OCI-LY7 (cell line): ENCODE measurements at regions not wholly inside any gene's neighbourhood (a gene's known extent, or its start where the extent isn't known, plus 50 kb on each side); places are given as distances from the start of the nearest gene placed in this dataset.

Experiments used
- BruUV-seq: library from RNA; stranded (reverse); fragments of 400-500 nt; replicated peaks from 2 replicates; lab custom pipeline; 2021; lab: Mats Ljungman, UMichigan
- CTCF ChIA-PET: fragments of 300-600 bp; sonication (Branson Sonifier 250); formaldehyde crosslinking; loops from one replicate; lab custom pipeline; 2022; ENCODE audit warnings: antibody characterized with exemption; ENCODE audit not compliant: unreplicated experiment; lab: Charles Lee
- POLR2A ChIA-PET: fragments of 300-600 bp; sonication (Branson Sonifier 250); formaldehyde crosslinking; loops from one replicate; lab custom pipeline; 2022; ENCODE audit warnings: antibody characterized with exemption; lab: Charles Lee
- DNase-seq: peaks from one replicate; pipeline ENCODE4 v3.0.0-alpha.2; 2015; ENCODE audit warnings: low spot score
- H2AFZ ChIP-seq: fragments of 200-600 bp; sonication (generic), shearing (Covaris generic); 2 replicates; pipeline ENCODE4 v1.6.1; 2014; ENCODE audit warnings: mild to moderate bottlenecking, antibody characterized with exemption, low read length, moderate library complexity
- H3K27ac ChIP-seq: fragments of 200-600 bp; sonication (generic); 2 replicates; pipeline ENCODE4 v1.5.1; 2014; ENCODE audit warnings: mixed run types, low read depth, mild to moderate bottlenecking, moderate library complexity, low read length, inconsistent platforms; ENCODE audit not compliant: poor library complexity, severe bottlenecking
- H3K36me3 ChIP-seq: fragments of 200-600 bp; sonication (generic); 2 replicates; pipeline ENCODE4 v1.6.1; 2014; ENCODE audit warnings: mild to moderate bottlenecking, antibody characterized with exemption, low read length, moderate library complexity, mixed read lengths; ENCODE audit not compliant: insufficient read depth
- H3K4me1 ChIP-seq: fragments of 200-600 bp; sonication (generic); 2 replicates; pipeline ENCODE4 v1.5.1; 2014; ENCODE audit warnings: mild to moderate bottlenecking, low read length; ENCODE audit not compliant: insufficient read depth, poor library complexity, severe bottlenecking
- H3K4me2 ChIP-seq: fragments of 200-600 bp; sonication (generic); 2 replicates; pipeline ENCODE4 v1.6.1; 2014; ENCODE audit warnings: mild to moderate bottlenecking, low read length
- H3K4me3 ChIP-seq: fragments of 200-600 bp; sonication (generic); 2 replicates; pipeline ENCODE4 v1.5.1; 2014; ENCODE audit warnings: mild to moderate bottlenecking, low read depth, low read length; ENCODE audit not compliant: poor library complexity, severe bottlenecking
- H3K79me2 ChIP-seq: fragments of 200-600 bp; sonication (generic); 2 replicates; pipeline ENCODE4 v1.6.1; 2016; ENCODE audit warnings: low read depth, mild to moderate bottlenecking, low read length, moderate library complexity, mixed read lengths; ENCODE audit not compliant: insufficient read depth
- H3K9me2 ChIP-seq: fragments of 200-600 bp; sonication (generic); 2 replicates; pipeline ENCODE4 v1.6.1; 2016; ENCODE audit warnings: mild to moderate bottlenecking, low read length, mixed read lengths; ENCODE audit not compliant: insufficient read depth
- H3K9me3 ChIP-seq: fragments of 200-600 bp; sonication (generic); 2 replicates; pipeline ENCODE4 v1.6.1; 2014; ENCODE audit warnings: mild to moderate bottlenecking, mixed run types, low read length, mixed read lengths
- H4K20me1 ChIP-seq: fragments of 200-600 bp; sonication (generic); 2 replicates; pipeline ENCODE4 v1.6.1; 2014; ENCODE audit warnings: mild to moderate bottlenecking, antibody characterized with exemption, low read length, moderate library complexity, mixed read lengths; ENCODE audit not compliant: insufficient read depth
- EZH2phosphoT487 ChIP-seq: fragments of 200-600 bp; sonication (generic); IDR thresholded peaks from 2 replicates; pipeline ENCODE4 v1.6.1; 2018; ENCODE audit warnings: low read depth, borderline replicate concordance, mild to moderate bottlenecking, mixed run types, antibody characterized with exemption, low read length, moderate library complexity, mixed read lengths
- intact Hi-C: fragments of 100-400 bp; cut with micrococcal nuclease; formaldehyde crosslinking; loops from one replicate; pipeline ENCODE4 v1.10.0; 2022; ENCODE audit not compliant: unreplicated experiment
- TF ChIP-seq, protein P1 (sequence below): fragments of 200-600 bp; sonication (generic); conservative IDR thresholded peaks from 2 replicates; pipeline ENCODE4 v1.5.1; 2014; ENCODE audit warnings: mild to moderate bottlenecking, antibody characterized with exemption, low read length, moderate library complexity, mixed read lengths

DNA sequence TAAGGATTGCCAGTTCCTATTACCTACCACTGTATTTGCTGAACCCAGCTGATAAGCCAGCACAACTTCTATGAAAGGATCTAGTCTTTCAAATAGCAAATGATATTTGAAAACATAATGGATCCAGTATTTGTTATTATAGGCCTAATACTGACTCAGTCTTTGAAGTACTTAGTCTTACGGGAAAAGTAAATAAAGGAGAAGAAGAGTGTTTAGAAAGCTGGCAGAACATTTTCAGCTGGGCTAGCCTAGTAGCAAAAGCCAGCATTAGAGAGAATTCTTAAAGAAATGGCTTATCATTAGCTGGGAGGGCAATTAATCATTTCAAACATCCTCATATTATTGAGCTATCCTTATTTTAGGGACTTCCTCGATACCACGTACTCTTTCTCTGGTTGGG, 101.4 kb upstream of the GOLIM4 start:
- no peaks in the 10 kb centered on the region for H3K9me2 ChIP-seq
- no peak overlapping the region for H2AFZ ChIP-seq
- ChIA-PET POLR2A (interaction anchor here (1.0 kb wide), 1 partner anchor 9 kb away, joined by 3 read pairs; no protein-coding TSS in a partner anchor), CTCF (interaction anchor here (0.5 to 0.6 kb wide), 2 partner anchors 9 to 651 kb away, joined by 3 read pairs; no protein-coding TSS in a partner anchor)
- intact Hi-C loops, result no loop called here
- BruUV-seq, result no TSS peak
- no peak overlapping the region for H3K4me3 ChIP-seq
- TF ChIP-seq, protein P1, sequence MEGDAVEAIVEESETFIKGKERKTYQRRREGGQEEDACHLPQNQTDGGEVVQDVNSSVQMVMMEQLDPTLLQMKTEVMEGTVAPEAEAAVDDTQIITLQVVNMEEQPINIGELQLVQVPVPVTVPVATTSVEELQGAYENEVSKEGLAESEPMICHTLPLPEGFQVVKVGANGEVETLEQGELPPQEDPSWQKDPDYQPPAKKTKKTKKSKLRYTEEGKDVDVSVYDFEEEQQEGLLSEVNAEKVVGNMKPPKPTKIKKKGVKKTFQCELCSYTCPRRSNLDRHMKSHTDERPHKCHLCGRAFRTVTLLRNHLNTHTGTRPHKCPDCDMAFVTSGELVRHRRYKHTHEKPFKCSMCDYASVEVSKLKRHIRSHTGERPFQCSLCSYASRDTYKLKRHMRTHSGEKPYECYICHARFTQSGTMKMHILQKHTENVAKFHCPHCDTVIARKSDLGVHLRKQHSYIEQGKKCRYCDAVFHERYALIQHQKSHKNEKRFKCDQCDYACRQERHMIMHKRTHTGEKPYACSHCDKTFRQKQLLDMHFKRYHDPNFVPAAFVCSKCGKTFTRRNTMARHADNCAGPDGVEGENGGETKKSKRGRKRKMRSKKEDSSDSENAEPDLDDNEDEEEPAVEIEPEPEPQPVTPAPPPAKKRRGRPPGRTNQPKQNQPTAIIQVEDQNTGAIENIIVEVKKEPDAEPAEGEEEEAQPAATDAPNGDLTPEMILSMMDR, result no peak
- TF ChIP-seq EZH2phosphoT487, result no peak
- H3K9me3 ChIP-seq, result no peaks in the 10 kb centered on the region
- no peaks in the 10 kb centered on the region for H3K36me3 ChIP-seq
- no peak overlapping the region for H3K4me2 ChIP-seq
- H3K79me2 ChIP-seq, result no peaks in the 10 kb centered on the region
- no peaks in the 10 kb centered on the region for H3K4me1 ChIP-seq
- H3K27ac ChIP-seq, result no peak overlapping the region
- DNase-seq, result no peak
- no peaks in the 10 kb centered on the region for H4K20me1 ChIP-seq

DNA sequence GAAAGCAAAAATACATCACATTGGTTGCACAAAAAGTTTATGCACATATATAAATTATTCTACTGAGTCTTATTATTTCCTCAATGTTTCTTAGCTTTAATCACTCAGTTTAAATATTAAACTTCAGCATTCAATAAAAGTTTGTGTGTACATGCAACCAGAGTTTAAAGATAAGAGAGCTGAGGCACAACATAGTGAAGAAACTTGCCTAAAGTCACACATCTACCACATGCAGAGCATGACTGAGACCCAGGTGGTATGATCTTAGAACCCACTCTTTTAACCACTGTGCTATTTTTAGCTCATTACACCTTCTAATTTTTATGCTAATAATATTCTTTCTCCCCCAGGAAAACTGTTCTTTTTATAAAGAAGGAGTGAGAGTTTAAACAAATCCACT, 96.1 kb upstream of the GOLIM4 start:
- no peaks in the 10 kb centered on the region for H3K79me2 ChIP-seq
- no peak for TF ChIP-seq EZH2phosphoT487
- no peaks in the 10 kb centered on the region for H3K9me3 ChIP-seq
- intact Hi-C loops, result no loop called here
- no peaks in the 10 kb centered on the region for H3K9me2 ChIP-seq
- no peaks in the 10 kb centered on the region for H3K36me3 ChIP-seq
- H2AFZ ChIP-seq, result no peak overlapping the region
- ChIA-PET CTCF (no interaction called here), POLR2A (interaction anchor here (0.8 to 1.5 kb wide), 4 partner anchors 11 to 16 kb away, joined by 3 to 12 read pairs (median 5); no protein-coding TSS in a partner anchor)
- H3K4me1 ChIP-seq, result peaks cover 3% of the 10 kb centered on the region
- DNase-seq, result no peak
- no peak overlapping the region for H3K4me2 ChIP-seq
- H4K20me1 ChIP-seq, result no peaks in the 10 kb centered on the region
- no TSS peak for BruUV-seq
- H3K4me3 ChIP-seq, result no peak overlapping the region
- H3K27ac ChIP-seq, result no peak overlapping the region

DNA sequence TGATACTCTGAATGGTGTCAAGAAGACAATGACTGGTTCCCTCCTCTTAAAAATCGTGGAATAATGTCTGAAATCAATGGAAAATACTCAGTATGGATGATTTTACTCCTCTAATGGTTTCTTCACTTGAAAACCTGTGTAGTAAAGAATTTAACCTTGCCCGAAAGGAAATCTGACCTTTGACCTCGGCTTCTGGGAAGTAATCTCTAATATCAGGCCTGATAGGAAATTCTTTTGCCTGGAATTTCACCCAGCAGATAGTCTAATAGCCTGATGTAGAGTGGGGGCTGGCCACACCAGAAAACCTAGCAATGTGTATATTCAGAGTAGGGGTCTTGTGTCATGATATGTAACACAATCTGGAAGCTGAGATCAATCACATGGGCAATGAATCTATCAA, 91.5 kb upstream of the GOLIM4 start:
- H3K9me2 ChIP-seq, result no peaks in the 10 kb centered on the region
- no peaks in the 10 kb centered on the region for H3K79me2 ChIP-seq
- no peak overlapping the region for H3K4me2 ChIP-seq
- CTCF ChIA-PET, result no interaction called here
- no peaks in the 10 kb centered on the region for H3K9me3 ChIP-seq
- no peaks in the 10 kb centered on the region for H3K36me3 ChIP-seq
- POLR2A ChIA-PET, result interaction anchor here (0.5 kb wide), 1 partner anchor 154 kb away, joined by 3 read pairs; no protein-coding TSS in a partner anchor
- intact Hi-C loops, result no loop called here
- DNase-seq, result no peak
- TF ChIP-seq, protein P1, result no peak
- TF ChIP-seq EZH2phosphoT487, result no peak
- H2AFZ ChIP-seq, result no peak overlapping the region
- H3K4me1 ChIP-seq, result peaks cover 3% of the 10 kb centered on the region
- no peaks in the 10 kb centered on the region for H4K20me1 ChIP-seq
- BruUV-seq, result no TSS peak
- H3K4me3 ChIP-seq, result no peak overlapping the region
- no peak overlapping the region for H3K27ac ChIP-seq
